Activated B cell treated with CpG ODN at 0.5 μM for 24 hours (primary cell): ENCODE measurements at regions not wholly inside any gene's neighbourhood (a gene's known extent, or its start where the extent isn't known, plus 50 kb on each side); places are given as distances from the start of the nearest gene placed in this dataset.

ENCODE experiments used
- ATAC-seq: fragments of 200-7000 bp; cut with Tn5 transposase; one replicate; pipeline ENCODE4 v1.10.0; 2021; ENCODE audit warnings: low read depth, mild to moderate bottlenecking, moderate library complexity
- CTCF ChIA-PET: fragments of 350-600 bp; sonication (Branson Sonifier 250); formaldehyde crosslinking; loops from one replicate; lab custom pipeline; 2021; ENCODE audit warnings: antibody characterized with exemption; lab: Charles Lee
- POLR2A ChIA-PET: fragments of 350-600 bp; sonication (Branson Sonifier 250); formaldehyde crosslinking; loops from one replicate; lab custom pipeline; 2021; ENCODE audit warnings: antibody characterized with exemption; lab: Charles Lee
- DNase-seq: peaks from one replicate; pipeline ENCODE4 v3.0.0; 2022
- H3K27ac Mint-ChIP-seq: one replicate; pipeline ENCODE4 v1.8.0; 2020; ENCODE audit warnings: mixed read lengths
- H3K27me3 Mint-ChIP-seq: one replicate; pipeline ENCODE4 v1.8.0; 2021; ENCODE audit warnings: mixed read lengths
- H3K36me3 Mint-ChIP-seq: one replicate; pipeline ENCODE4 v1.8.0; 2021; ENCODE audit warnings: low read depth, mixed read lengths
- H3K4me1 Mint-ChIP-seq: one replicate; pipeline ENCODE4 v1.8.0; 2021; ENCODE audit warnings: mixed read lengths
- H3K4me3 Mint-ChIP-seq: one replicate; pipeline ENCODE4 v1.8.0; 2020; ENCODE audit warnings: mild to moderate bottlenecking, mixed read lengths
- H3K9me3 Mint-ChIP-seq: one replicate; pipeline ENCODE4 v1.8.0; 2020; ENCODE audit warnings: mixed read lengths
- intact Hi-C: fragments of 100-400 bp; cut with micrococcal nuclease; formaldehyde crosslinking; loops from one replicate; pipeline ENCODE4 v1.15.1; 2024
- TF ChIP-seq, protein P1 (sequence below): fragments of 200-600 bp; IDR thresholded peaks from one replicate; pipeline ENCODE4 v1.8.0; 2022; ENCODE audit warnings: antibody characterized with exemption, mild to moderate bottlenecking

DNA sequence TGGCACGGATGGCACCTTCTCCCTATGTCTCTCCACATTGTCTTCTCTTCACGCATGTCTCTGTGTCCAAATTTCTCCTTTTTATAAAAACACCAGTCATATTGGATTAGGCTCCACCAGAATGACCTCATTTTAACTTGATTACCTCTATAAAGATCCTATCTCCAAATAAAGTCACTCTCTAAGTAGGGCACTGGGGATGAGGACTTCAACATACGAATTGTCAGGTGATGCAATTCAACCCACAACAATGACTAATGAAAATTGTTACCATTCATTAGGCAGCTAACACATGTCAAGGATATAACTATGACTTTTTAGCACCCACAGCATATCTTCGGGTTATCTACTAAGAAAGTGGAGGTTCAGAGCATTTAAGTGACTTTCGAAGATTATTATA lies 55.5 kb upstream of the USP47 start:
- Mint-ChIP-seq H3K4me3 (no peak overlapping the region), H3K27me3 (peaks cover 9% of the 10 kb centered on the region), H3K4me1 (no peaks in the 10 kb centered on the region), H3K36me3 (no peaks in the 10 kb centered on the region), H3K9me3 (no peaks in the 10 kb centered on the region), H3K27ac (no peak overlapping the region)
- intact Hi-C loops, result no loop called here
- DNase-seq (no peak), ATAC-seq (no peak)
- CTCF ChIA-PET, result interaction anchor here (2.4 to 3.2 kb wide), 4 partner anchors 15 to 1016 kb away, joined by 9 to 65 read pairs (median 18); no protein-coding TSS in a partner anchor
- POLR2A ChIA-PET, result no interaction called here
- TF ChIP-seq, protein P1, sequence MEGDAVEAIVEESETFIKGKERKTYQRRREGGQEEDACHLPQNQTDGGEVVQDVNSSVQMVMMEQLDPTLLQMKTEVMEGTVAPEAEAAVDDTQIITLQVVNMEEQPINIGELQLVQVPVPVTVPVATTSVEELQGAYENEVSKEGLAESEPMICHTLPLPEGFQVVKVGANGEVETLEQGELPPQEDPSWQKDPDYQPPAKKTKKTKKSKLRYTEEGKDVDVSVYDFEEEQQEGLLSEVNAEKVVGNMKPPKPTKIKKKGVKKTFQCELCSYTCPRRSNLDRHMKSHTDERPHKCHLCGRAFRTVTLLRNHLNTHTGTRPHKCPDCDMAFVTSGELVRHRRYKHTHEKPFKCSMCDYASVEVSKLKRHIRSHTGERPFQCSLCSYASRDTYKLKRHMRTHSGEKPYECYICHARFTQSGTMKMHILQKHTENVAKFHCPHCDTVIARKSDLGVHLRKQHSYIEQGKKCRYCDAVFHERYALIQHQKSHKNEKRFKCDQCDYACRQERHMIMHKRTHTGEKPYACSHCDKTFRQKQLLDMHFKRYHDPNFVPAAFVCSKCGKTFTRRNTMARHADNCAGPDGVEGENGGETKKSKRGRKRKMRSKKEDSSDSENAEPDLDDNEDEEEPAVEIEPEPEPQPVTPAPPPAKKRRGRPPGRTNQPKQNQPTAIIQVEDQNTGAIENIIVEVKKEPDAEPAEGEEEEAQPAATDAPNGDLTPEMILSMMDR, result no peak

DNA sequence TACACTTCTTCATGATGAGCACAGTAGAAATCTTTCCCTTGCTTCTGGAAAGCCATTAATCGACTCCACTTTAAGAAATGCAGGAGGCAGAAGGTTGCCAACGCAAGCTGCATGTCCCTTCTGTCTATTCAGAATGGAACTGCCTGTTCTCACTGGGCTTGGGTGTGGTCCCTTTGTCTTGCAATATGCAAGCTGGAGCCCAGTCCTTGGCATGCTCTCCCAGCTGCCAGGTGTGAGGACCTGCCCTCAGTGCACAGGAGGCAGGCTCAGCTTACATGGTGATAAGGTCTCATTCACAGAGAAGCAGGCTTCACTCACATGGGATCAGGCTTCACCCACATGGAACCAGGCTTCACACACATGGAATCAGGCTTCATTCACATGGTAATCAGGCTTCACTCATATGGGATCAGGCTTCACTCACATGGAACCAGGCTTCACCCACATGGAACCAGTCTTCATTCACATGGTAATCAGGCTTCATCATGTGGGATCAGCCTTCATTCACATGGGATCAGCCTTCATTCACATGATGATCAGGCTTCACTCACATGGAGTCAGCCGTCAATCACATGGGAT lies 59.2 kb upstream of the USP47 start:
- H3K27me3 Mint-ChIP-seq, result peaks cover 13% of the 10 kb centered on the region
- ATAC-seq (no peak), DNase-seq (no peak)
- TF ChIP-seq, protein P1, result no peak
- H3K4me3 Mint-ChIP-seq, result no peak overlapping the region
- H3K4me1 Mint-ChIP-seq, result no peaks in the 10 kb centered on the region
- POLR2A ChIA-PET, result no interaction called here
- intact Hi-C loops, result no loop called here
- CTCF ChIA-PET, result interaction anchor here (1.0 kb wide), 1 partner anchor 754 kb away, joined by 3 read pairs; no protein-coding TSS in a partner anchor
- H3K9me3 Mint-ChIP-seq, result no peaks in the 10 kb centered on the region
- H3K27ac Mint-ChIP-seq, result no peak overlapping the region
- no peaks in the 10 kb centered on the region for H3K36me3 Mint-ChIP-seq

DNA sequence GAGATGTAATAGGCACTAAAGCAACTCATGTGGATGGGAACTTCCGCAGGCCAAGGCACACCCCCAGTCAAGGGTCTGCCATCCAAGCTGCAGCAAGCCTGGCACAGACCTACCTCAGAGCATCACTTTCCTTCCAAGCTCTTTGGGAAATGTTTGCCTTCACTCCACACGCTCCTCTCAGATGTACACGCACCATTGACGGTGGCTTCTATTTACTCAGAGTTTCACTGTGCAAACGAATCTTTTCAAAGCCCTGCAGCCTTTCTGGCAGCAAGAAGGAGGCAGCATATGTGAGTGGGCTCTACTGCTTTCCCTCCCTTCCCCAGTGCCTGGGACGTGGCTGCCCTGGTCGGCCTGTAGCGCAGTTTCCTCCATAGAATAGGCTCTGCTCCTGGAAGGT lies 60.9 kb upstream of the USP47 start:
- POLR2A ChIA-PET, result no interaction called here
- H3K27me3 Mint-ChIP-seq, result peaks cover 21% of the 10 kb centered on the region
- no peaks in the 10 kb centered on the region for H3K4me1 Mint-ChIP-seq
- H3K9me3 Mint-ChIP-seq, result no peaks in the 10 kb centered on the region
- no peaks in the 10 kb centered on the region for H3K36me3 Mint-ChIP-seq
- TF ChIP-seq, protein P1, result no peak
- no peak overlapping the region for H3K27ac Mint-ChIP-seq
- no peak overlapping the region for H3K4me3 Mint-ChIP-seq
- intact Hi-C loops, result no loop called here
- CTCF ChIA-PET, result no interaction called here
- ATAC-seq, result no peak
- DNase-seq, result no peak

- DNase-seq (no peak), ATAC-seq (no peak)
- no peaks in the 10 kb centered on the region for H3K36me3 Mint-ChIP-seq
- POLR2A ChIA-PET, result no interaction called here
- H3K4me3 Mint-ChIP-seq, result no peak overlapping the region
- TF ChIP-seq, protein P1, result no peak
- H3K9me3 Mint-ChIP-seq, result no peaks in the 10 kb centered on the region
- H3K4me1 Mint-ChIP-seq, result no peaks in the 10 kb centered on the region
- H3K27me3 Mint-ChIP-seq, result peaks cover 21% of the 10 kb centered on the region
- no peak overlapping the region for H3K27ac Mint-ChIP-seq
- intact Hi-C loops, result no loop called here
- CTCF ChIA-PET, result no interaction called here
Measured at GRCh38 chr11:11779975-11780374, 61.8 kb upstream of the USP47 start.

DNA sequence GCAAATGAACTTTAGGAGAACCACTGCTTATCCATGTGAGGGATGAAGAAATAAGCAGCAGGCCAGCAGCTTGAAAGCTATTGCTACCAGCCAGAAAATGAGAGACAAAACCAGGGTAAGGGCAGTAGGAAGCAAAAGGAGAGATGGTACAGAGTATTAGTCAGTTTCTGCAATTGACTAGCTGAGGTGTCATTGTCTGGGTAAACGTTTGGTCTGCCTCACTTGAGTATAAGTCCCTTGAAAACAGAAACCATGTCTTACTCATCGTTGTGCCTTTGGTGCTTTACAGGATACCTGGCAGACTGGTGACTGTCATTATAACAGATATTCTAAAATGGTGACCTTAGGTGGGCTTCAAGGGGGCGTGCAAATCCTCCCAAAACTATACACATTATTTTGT lies 63.9 kb upstream of the USP47 start:
- Mint-ChIP-seq H3K27ac (no peak overlapping the region), H3K9me3 (no peaks in the 10 kb centered on the region), H3K27me3 (peaks cover 13% of the 10 kb centered on the region), H3K4me1 (no peaks in the 10 kb centered on the region), H3K4me3 (no peak overlapping the region), H3K36me3 (no peaks in the 10 kb centered on the region)
- CTCF ChIA-PET, result interaction anchor here (1.1 kb wide), 1 partner anchor 10 kb away, joined by 3 read pairs; no protein-coding TSS in a partner anchor
- TF ChIP-seq, protein P1, result no peak
- POLR2A ChIA-PET, result no interaction called here
- DNase-seq (no peak), ATAC-seq (no peak)
- intact Hi-C loops, result no loop called here
